ENCODE measurements at regions not wholly inside any gene's neighbourhood (a gene's known extent, or its start where the extent isn't known, plus 50 kb on each side); places are given as distances from the start of the nearest gene placed in this dataset.

- TF ChIP-seq TFE3 (CRISPR knock-in tag; IDR thresholded peaks at IDR 0.05) (no peak), NR2C1 (IDR thresholded peaks at IDR 0.05) (no peak), NR2C1 (tag; IDR thresholded peaks at IDR 0.05) (no peak)
These were observed 53.3 kb upstream of the LAS1L start (continued) for GRCh38 chrX:65587616-65588526.

GRCh38 chrX:65586491-65586890 is 51.9 kb upstream of the LAS1L start:
- TF ChIP-seq KDM2B (CRISPR knock-in tag; IDR thresholded peaks at IDR 0.05): no peak
- no peak for TF ChIP-seq MTA3 (IDR thresholded peaks at IDR 0.05; ENCODE audit: borderline replicate concordance)
- TF ChIP-seq ZNF436 (CRISPR knock-in tag; IDR thresholded peaks at IDR 0.05): no peak
- no peak for TF ChIP-seq GABPA (tag; conservative IDR thresholded peaks at IDR 0.05; ENCODE audit: low read depth)
- TF ChIP-seq THRAP3 (IDR thresholded peaks at IDR 0.05; ENCODE audit: borderline replicate concordance): no peak
- no peak for TF ChIP-seq HMBOX1 (IDR thresholded peaks at IDR 0.05)
- TF ChIP-seq ZNF512 (tag; IDR thresholded peaks at IDR 0.05): no peak
- Histone ChIP-seq H3K79me2 (ENCODE audit: control insufficient read depth, insufficient read depth, low read length) (peaks cover 12% of the 10 kb centered on the region), H3K4me2 (ENCODE audit: insufficient read depth, low read length) (no peak overlapping the region), H4K20me1 (replicated peaks; ENCODE audit: control insufficient read depth, insufficient read depth, low read length) (no peaks in the 10 kb centered on the region), H2AFZ (ENCODE audit: low read depth, low read length) (no peak overlapping the region), H3K9ac (ENCODE audit: insufficient read depth in 1 of 2, low read depth in 2 of 2, low read length in 2 of 2) (no peak overlapping the region), H3K36me3 (ENCODE audit: control insufficient read depth, insufficient read depth, low read length) (no peaks in the 10 kb centered on the region; the same call in 2 of the 3 replicates), H3K27me3 (ENCODE audit: control insufficient read depth in 2 of 2, insufficient read depth in 2 of 2, low read length in 2 of 2) (no peaks in the 10 kb centered on the region), H3K27ac (ENCODE audit: extremely low read depth, low read depth, low read length) (no peak overlapping the region), H3K9me3 (replicated peaks; ENCODE audit: control insufficient read depth, insufficient read depth, low read depth, low read length) (no peaks in the 10 kb centered on the region), H3K9me1 (ENCODE audit: control insufficient read depth, insufficient read depth, low read length) (no peaks in the 10 kb centered on the region), H3K4me3 (no peak overlapping the region), H3K4me1 (replicated peaks in 1 of 2; ENCODE audit: control insufficient read depth in 2 of 2, insufficient read depth in 2 of 2, low read length in 2 of 2) (peaks cover 16 to 22% of the 10 kb centered on the region in 2 experiments)
- ChIA-PET POLR2A (interaction anchor here (1.3 kb wide), 1 partner anchor 12 kb away, joined by 3 read pairs; no protein-coding TSS in a partner anchor), CTCF (ENCODE audit: low intra/inter-chr PET ratio) (no interaction called here)
- FAIRE-seq (no peak), DNase-seq (ENCODE audit: extremely low read depth in 1 of 4, low spot score in 3 of 4) (no peak), ATAC-seq (no peak)
- intact Hi-C loops (cut with micrococcal nuclease): no loop called here
- no TSS peak for BruUV-seq (replicated peaks)
- in situ Hi-C loops (cut with MboI): loop anchor here (10.0 to 25.0 kb wide), 3 partner anchors 158 to 1138 kb away; no protein-coding TSS in a partner anchor
- 58% methylated on average over 6 of the region's 6 CpGs for WGBS (ENCODE audit: insufficient coverage, low coverage, missing lambda C conversion rate)
